NB4 (cell line): ENCODE measurements at regions not wholly inside any gene's neighbourhood (a gene's known extent, or its start where the extent isn't known, plus 50 kb on each side); places are given as distances from the start of the nearest gene placed in this dataset.

ENCODE experiments used
- CTCF ChIP-seq: IDR thresholded peaks from one replicate; pipeline ENCODE4 v1.5.1; 2012; ENCODE audit warnings: low read depth, low read length
- MYC ChIP-seq: IDR thresholded peaks from 2 replicates; pipeline ENCODE4 v1.6.1; 2011; ENCODE audit warnings: low read depth, low read length
- POLR2A ChIP-seq: IDR thresholded peaks from 2 replicates; pipeline ENCODE4 v1.6.1; 2011; ENCODE audit warnings: mild to moderate bottlenecking; ENCODE audit not compliant: insufficient read length; ENCODE audit errors: extremely low read depth

- TF ChIP-seq MYC: no peak
- no peak for TF ChIP-seq POLR2A
- no peak for TF ChIP-seq CTCF
Measured at GRCh38 chr4:82034878-82035277, 338.9 kb downstream of the HNRNPD start.
